Type B pancreatic cell (in vitro differentiated cells): ENCODE measurements at regions not wholly inside any gene's neighbourhood (a gene's known extent, or its start where the extent isn't known, plus 50 kb on each side); places are given as distances from the start of the nearest gene placed in this dataset.

Source experiments
- DNase-seq: peaks from one replicate; pipeline ENCODE4 v3.0.0; 2021; ENCODE audit warnings: mixed read lengths; ENCODE audit not compliant: unreplicated experiment; ENCODE audit errors: extremely low spot score
- H3K27ac Mint-ChIP-seq: 2 replicates; pipeline ENCODE4 v1.8.0; 2021; ENCODE audit warnings: mild to moderate bottlenecking, mixed read lengths
- H3K27me3 Mint-ChIP-seq: 2 replicates; pipeline ENCODE4 v1.8.0; 2021; ENCODE audit warnings: mixed read lengths
- H3K36me3 Mint-ChIP-seq: 2 replicates; pipeline ENCODE4 v1.8.0; 2021; ENCODE audit warnings: mixed read lengths
- H3K4me1 Mint-ChIP-seq: one replicate; pipeline ENCODE4 v1.8.0; 2021; ENCODE audit warnings: mixed read lengths; ENCODE audit not compliant: unreplicated experiment
- H3K4me3 Mint-ChIP-seq: 2 replicates; pipeline ENCODE4 v1.8.0; 2021; ENCODE audit warnings: mild to moderate bottlenecking, mixed read lengths
- H3K9me3 Mint-ChIP-seq: 2 replicates; pipeline ENCODE4 v1.8.0; 2021; ENCODE audit warnings: mixed read lengths
- CTCF ChIP-seq: fragments of 200-600 bp; sonication (generic); conservative IDR thresholded peaks from 2 replicates; pipeline ENCODE4 v1.5.0; 2021; ENCODE audit warnings: antibody characterized with exemption, mild to moderate bottlenecking

- no peak for DNase-seq
- TF ChIP-seq CTCF = no peak
- H3K27me3 Mint-ChIP-seq = no peaks in the 10 kb centered on the region
- H3K27ac Mint-ChIP-seq = no peak overlapping the region
- no peaks in the 10 kb centered on the region for H3K4me1 Mint-ChIP-seq
- no peaks in the 10 kb centered on the region for H3K9me3 Mint-ChIP-seq
- no peaks in the 10 kb centered on the region for H3K36me3 Mint-ChIP-seq
- no peak overlapping the region for H3K4me3 Mint-ChIP-seq
Observed at GRCh38 chr3:166123088-166123487, 285.9 kb upstream of the BCHE start.

GRCh38 chr3:166118049-166118448 lies 280.8 kb upstream of the BCHE start:
- Mint-ChIP-seq H3K4me3 (no peak overlapping the region), H3K36me3 (no peaks in the 10 kb centered on the region), H3K27ac (no peak overlapping the region)

GRCh38 chr3:166114448-166114847 lies 277.2 kb upstream of the BCHE start:
- no peaks in the 10 kb centered on the region for H3K9me3 Mint-ChIP-seq
- H3K4me1 Mint-ChIP-seq = no peaks in the 10 kb centered on the region
- TF ChIP-seq CTCF = no peak
- no peaks in the 10 kb centered on the region for H3K27me3 Mint-ChIP-seq
- H3K27ac Mint-ChIP-seq = no peak overlapping the region
- DNase-seq = no peak
- H3K4me3 Mint-ChIP-seq = no peak overlapping the region
- H3K36me3 Mint-ChIP-seq = no peaks in the 10 kb centered on the region

More at GRCh38 chr3:166118049-166118448, 280.8 kb upstream of the BCHE start:
- DNase-seq = no peak
- Mint-ChIP-seq H3K27me3 (no peaks in the 10 kb centered on the region), H3K9me3 (no peaks in the 10 kb centered on the region), H3K4me1 (no peaks in the 10 kb centered on the region)
- no peak for TF ChIP-seq CTCF

- Mint-ChIP-seq H3K27ac (no peak overlapping the region), H3K27me3 (no peaks in the 10 kb centered on the region), H3K36me3 (no peaks in the 10 kb centered on the region), H3K9me3 (no peaks in the 10 kb centered on the region), H3K4me3 (no peak overlapping the region), H3K4me1 (no peaks in the 10 kb centered on the region)
- TF ChIP-seq CTCF = no peak
- no peak for DNase-seq
Observed at GRCh38 chr3:166111562-166111961, 274.3 kb upstream of the BCHE start.

GRCh38 chr3:166110102-166110501 lies 272.9 kb upstream of the BCHE start:
- Mint-ChIP-seq H3K4me1 (no peaks in the 10 kb centered on the region), H3K27me3 (no peaks in the 10 kb centered on the region), H3K9me3 (no peaks in the 10 kb centered on the region), H3K27ac (no peak overlapping the region), H3K4me3 (no peak overlapping the region), H3K36me3 (no peaks in the 10 kb centered on the region)
- DNase-seq = no peak
- TF ChIP-seq CTCF = no peak

- Mint-ChIP-seq H3K4me1 (no peaks in the 10 kb centered on the region), H3K27me3 (no peaks in the 10 kb centered on the region), H3K4me3 (no peak overlapping the region), H3K27ac (no peak overlapping the region), H3K9me3 (no peaks in the 10 kb centered on the region), H3K36me3 (no peaks in the 10 kb centered on the region)
- no peak for TF ChIP-seq CTCF
- no peak for DNase-seq
Observed at GRCh38 chr3:166104938-166105337, 267.7 kb upstream of the BCHE start.
